GM12873 (cell line): ENCODE measurements at regions not wholly inside any gene's neighbourhood (a gene's known extent, or its start where the extent isn't known, plus 50 kb on each side); places are given as distances from the start of the nearest gene placed in this dataset.

Experiments
- TF ChIP-seq, protein P1 (sequence below): IDR thresholded peaks from 2 replicates; pipeline ENCODE4 v1.5.1; 2012; ENCODE audit warnings: low read depth, mild to moderate bottlenecking, moderate library complexity, low read length, control low read depth; ENCODE audit not compliant: insufficient read depth; ENCODE audit errors: missing control alignments

GRCh38 chr2:173571021-173571821 is 216.5 kb downstream of the CDCA7 start:
- TF ChIP-seq, protein P1, sequence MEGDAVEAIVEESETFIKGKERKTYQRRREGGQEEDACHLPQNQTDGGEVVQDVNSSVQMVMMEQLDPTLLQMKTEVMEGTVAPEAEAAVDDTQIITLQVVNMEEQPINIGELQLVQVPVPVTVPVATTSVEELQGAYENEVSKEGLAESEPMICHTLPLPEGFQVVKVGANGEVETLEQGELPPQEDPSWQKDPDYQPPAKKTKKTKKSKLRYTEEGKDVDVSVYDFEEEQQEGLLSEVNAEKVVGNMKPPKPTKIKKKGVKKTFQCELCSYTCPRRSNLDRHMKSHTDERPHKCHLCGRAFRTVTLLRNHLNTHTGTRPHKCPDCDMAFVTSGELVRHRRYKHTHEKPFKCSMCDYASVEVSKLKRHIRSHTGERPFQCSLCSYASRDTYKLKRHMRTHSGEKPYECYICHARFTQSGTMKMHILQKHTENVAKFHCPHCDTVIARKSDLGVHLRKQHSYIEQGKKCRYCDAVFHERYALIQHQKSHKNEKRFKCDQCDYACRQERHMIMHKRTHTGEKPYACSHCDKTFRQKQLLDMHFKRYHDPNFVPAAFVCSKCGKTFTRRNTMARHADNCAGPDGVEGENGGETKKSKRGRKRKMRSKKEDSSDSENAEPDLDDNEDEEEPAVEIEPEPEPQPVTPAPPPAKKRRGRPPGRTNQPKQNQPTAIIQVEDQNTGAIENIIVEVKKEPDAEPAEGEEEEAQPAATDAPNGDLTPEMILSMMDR, result peak; percentile 33

GRCh38 chr2:173571887-173572680 is 217.4 kb downstream of the CDCA7 start:
- TF ChIP-seq, protein P1, result no peak

DNA sequence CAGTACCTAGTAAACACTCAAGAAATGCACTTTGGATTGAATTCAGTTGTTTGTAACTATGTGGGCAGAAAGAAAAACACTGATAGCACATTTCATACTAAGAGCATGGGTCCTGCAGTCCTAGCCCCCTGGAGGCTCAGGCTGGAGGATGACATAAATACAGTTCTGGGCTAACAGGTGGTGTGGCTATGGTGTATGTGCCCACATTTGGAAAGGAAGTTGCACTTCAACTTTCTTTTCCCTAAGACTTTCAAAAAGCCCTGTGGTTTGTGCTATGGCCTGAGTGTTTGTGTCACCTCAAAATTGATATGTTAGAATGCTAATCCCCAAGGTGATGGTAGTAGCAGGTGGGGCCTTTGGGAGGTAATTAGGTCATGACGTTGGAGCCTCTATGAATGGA is 218.2 kb downstream of the CDCA7 start:
- TF ChIP-seq, protein P1, result no peak

- TF ChIP-seq, protein P1, result no peak
Observed at GRCh38 chr2:173574324-173575112, 219.8 kb downstream of the CDCA7 start.

DNA sequence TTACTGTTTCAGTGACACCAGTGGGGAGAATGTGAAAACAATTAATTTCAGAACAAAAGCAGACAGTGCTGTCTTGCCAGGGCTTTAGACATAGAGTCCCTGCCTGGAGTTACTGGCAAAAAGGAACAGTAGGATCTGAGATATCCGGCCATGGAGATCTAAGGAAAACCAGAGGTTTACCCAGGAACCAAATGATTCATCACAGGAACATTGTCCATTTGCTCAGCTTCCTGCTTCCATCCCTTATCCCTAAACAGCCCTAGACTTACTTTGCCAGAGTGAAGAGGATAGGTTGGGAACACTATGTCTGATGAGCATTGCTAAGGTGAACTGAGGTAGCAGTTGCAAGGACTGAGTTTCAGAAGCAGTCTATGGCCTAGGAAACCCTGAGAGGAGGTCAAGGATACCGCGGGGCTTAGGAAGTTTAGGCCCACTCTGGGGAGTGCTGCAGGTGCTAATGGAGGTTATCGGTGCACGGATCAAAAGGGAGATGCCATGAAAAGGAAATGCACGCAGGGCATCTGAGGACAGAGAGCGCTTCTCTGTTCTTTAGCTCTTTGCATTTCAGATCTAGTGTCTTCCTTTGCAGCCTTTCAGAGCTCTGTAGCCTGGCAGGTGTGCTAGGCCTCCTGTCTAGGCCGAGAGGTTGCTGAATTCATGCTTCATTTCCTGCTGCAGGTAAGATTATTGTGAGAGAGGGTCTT is 223.9 kb downstream of the CDCA7 start:
- TF ChIP-seq, protein P1, result no peak

GRCh38 chr2:173580351-173580750 is 225.7 kb downstream of the CDCA7 start:
- TF ChIP-seq, protein P1, result no peak

DNA sequence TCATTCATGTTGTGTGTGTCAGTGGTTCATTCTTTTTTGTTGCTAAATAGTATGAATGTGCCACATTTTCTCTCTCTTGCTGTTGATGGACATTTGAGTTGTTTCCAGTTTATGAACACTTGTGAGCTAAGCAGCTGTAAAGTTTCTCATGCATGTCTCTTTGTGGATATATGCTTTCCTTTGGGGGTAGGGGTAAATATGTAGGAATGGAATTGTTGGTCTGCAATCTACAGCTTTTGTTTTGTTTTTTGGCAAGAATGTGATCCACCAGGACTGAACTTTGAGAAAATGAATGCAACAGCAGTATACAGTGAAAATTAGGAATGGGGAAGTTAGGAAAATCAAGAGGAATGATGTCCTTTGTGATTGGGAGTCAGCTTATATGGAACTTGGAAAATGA is 226.3 kb downstream of the CDCA7 start:
- TF ChIP-seq, protein P1, result no peak
